H1 (cell line): ENCODE measurements at regions not wholly inside any gene's neighbourhood (a gene's known extent, or its start where the extent isn't known, plus 50 kb on each side); places are given as distances from the start of the nearest gene placed in this dataset.

ENCODE experiments used
- CTCF ChIA-PET: fragments of 300-600 bp; sonication (Branson Sonifier 250); formaldehyde crosslinking; loops from one replicate; lab custom pipeline; 2021; ENCODE audit not compliant: partially characterized antibody; lab: Charles Lee
- POLR2A ChIA-PET: fragments of 300-600 bp; sonication (Branson Sonifier 250); formaldehyde crosslinking; loops from one replicate; lab custom pipeline; 2021; ENCODE audit warnings: inconsistent platforms; ENCODE audit not compliant: partially characterized antibody; lab: Charles Lee
- DNase-seq, 2 experiments: peaks; one replicate each; pipeline versions ENCODE4 v3.0.0 to v3.0.0-alpha.2; 2010 to 2022; ENCODE audit warnings: low spot score in 2 of 2, low read depth in 1 of 2, mixed read lengths in 1 of 2
- FAIRE-seq: peaks from 2 replicates; lab custom pipeline; 2011; peaks lifted over from hg19 to GRCh38; lab: Jason Lieb, UNC
- H2AFZ ChIP-seq: 2 replicates; pipeline ENCODE4 v1.8.1; 2012; ENCODE audit warnings: low read length, inconsistent platforms
- H2AK5ac ChIP-seq: 2 replicates; pipeline ENCODE4 v1.6.1; 2013; ENCODE audit warnings: low read depth, low read length
- H2BK120ac ChIP-seq: replicated peaks from 2 replicates; pipeline ENCODE3; 2013; ENCODE audit warnings: low read depth, low read length, inconsistent platforms
- H2BK12ac ChIP-seq: 2 replicates; pipeline ENCODE4 v1.6.1; 2013; ENCODE audit warnings: low read depth, low read length
- H2BK15ac ChIP-seq: 2 replicates; pipeline ENCODE4 v1.6.1; 2013; ENCODE audit warnings: low read length
- H2BK20ac ChIP-seq: 2 replicates; pipeline ENCODE4 v1.6.1; 2013; ENCODE audit warnings: low read length
- H2BK5ac ChIP-seq: 2 replicates; pipeline ENCODE4 v1.6.1; 2013; ENCODE audit warnings: low read depth, low read length
- H3K14ac ChIP-seq: 2 replicates; pipeline ENCODE4 v1.6.1; 2013; ENCODE audit warnings: inconsistent platforms; ENCODE audit not compliant: insufficient read length
- H3K18ac ChIP-seq: 2 replicates; pipeline ENCODE4 v1.6.1; 2013; ENCODE audit warnings: low read length; ENCODE audit errors: extremely low read depth
- H3K23ac ChIP-seq: 2 replicates; pipeline ENCODE4 v1.6.1; 2013; ENCODE audit warnings: inconsistent platforms; ENCODE audit not compliant: insufficient read length
- H3K23me2 ChIP-seq: 2 replicates; pipeline ENCODE4 v1.6.1; 2013; ENCODE audit warnings: low read depth, low read length
- H3K27ac ChIP-seq: 2 replicates; pipeline ENCODE4 v1.6.1; 2011; ENCODE audit warnings: low read depth, low read length, inconsistent platforms
- H3K27me3 ChIP-seq, 4 experiments: replicated peaks in 1 of 4; 1 replicate in 1 of 4; 2 replicates in 3 of 4; pipeline versions ENCODE4 v1.6.1 to v1.8.1; 2011 to 2013; ENCODE audit warnings: low read length in 3 of 4, mild to moderate bottlenecking in 3 of 4, inconsistent platforms in 2 of 4, mixed read lengths in 2 of 4, moderate library complexity in 1 of 4; ENCODE audit not compliant: control insufficient read depth in 3 of 4, insufficient read depth in 3 of 4; ENCODE audit errors: extremely low read depth in 1 of 4
- H3K36me3 ChIP-seq, 4 experiments: 2 replicates each; pipeline versions ENCODE4 v1.6.1 to v1.8.1; 2011 to 2013; ENCODE audit warnings: mild to moderate bottlenecking in 4 of 4, low read length in 3 of 4, moderate library complexity in 2 of 4, control low read depth in 1 of 4, inconsistent platforms in 1 of 4; ENCODE audit not compliant: insufficient read depth in 4 of 4, control insufficient read depth in 2 of 4
- H3K4ac ChIP-seq: replicated peaks from 2 replicates; pipeline ENCODE3; 2013; ENCODE audit warnings: low read length, low read depth, mixed read lengths, inconsistent platforms; ENCODE audit not compliant: insufficient read length
- H3K4me1 ChIP-seq, 4 experiments: replicated peaks in 1 of 4; 1 replicate in 1 of 4; 2 replicates in 3 of 4; pipeline versions ENCODE4 v1.6.1 to v1.8.1; 2011 to 2013; ENCODE audit warnings: low read length in 3 of 4, inconsistent platforms in 2 of 4, mixed read lengths in 1 of 4; ENCODE audit not compliant: insufficient read depth in 4 of 4, control insufficient read depth in 3 of 4
- H3K4me2 ChIP-seq, 2 experiments: 2 replicates each; pipeline versions ENCODE4 v1.6.1 to v1.8.1; 2011 to 2013; ENCODE audit warnings: low read depth in 2 of 2, low read length in 2 of 2, control low read depth in 1 of 2, inconsistent platforms in 1 of 2, mild to moderate bottlenecking in 1 of 2; ENCODE audit not compliant: insufficient read depth in 1 of 2
- H3K4me3 ChIP-seq, 4 experiments: fragments of 200-600, 300-600 bp in 1 of 4; sonication (generic), shearing (Covaris generic), sonication (Bioruptor Twin) in 1 of 4; 2 replicates each; pipeline versions ENCODE4 v1.5.1 to v1.8.1; 2011 to 2016; ENCODE audit warnings: low read length in 4 of 4, low read depth in 3 of 4, control low read depth in 2 of 4, inconsistent platforms in 2 of 4, mild to moderate bottlenecking in 2 of 4, mixed read lengths in 1 of 4, moderate library complexity in 1 of 4; ENCODE audit not compliant: insufficient read depth in 2 of 4; ENCODE audit errors: extremely low read depth in 1 of 4
- H3K56ac ChIP-seq: replicated peaks from 2 replicates; pipeline ENCODE3; 2013; ENCODE audit warnings: low read depth, mild to moderate bottlenecking, mixed read lengths, low read length, inconsistent platforms; ENCODE audit not compliant: insufficient read length
- H3K79me1 ChIP-seq: 2 replicates; pipeline ENCODE4 v1.6.1; 2013; ENCODE audit warnings: low read depth, low read length, control low read depth
- H3K79me2 ChIP-seq, 2 experiments: 2 replicates each; pipeline versions ENCODE4 v1.6.1 to v1.8.1; 2012 to 2013; ENCODE audit warnings: low read length in 2 of 2, mild to moderate bottlenecking in 2 of 2, inconsistent platforms in 1 of 2; ENCODE audit not compliant: insufficient read depth in 2 of 2, control insufficient read depth in 1 of 2
- H3K9ac ChIP-seq, 4 experiments: replicated peaks in 1 of 4; 1 replicate in 1 of 4; 2 replicates in 3 of 4; pipeline versions ENCODE4 v1.6.1 to v1.8.1; 2011 to 2013; ENCODE audit warnings: low read depth in 3 of 4, low read length in 3 of 4, control low read depth in 2 of 4, mild to moderate bottlenecking in 2 of 4, moderate library complexity in 2 of 4, inconsistent platforms in 1 of 4; ENCODE audit errors: extremely low read depth in 1 of 4
- H3K9me3 ChIP-seq, 2 experiments: 2 replicates each; pipeline versions ENCODE4 v1.6.1 to v1.8.1; 2012 to 2013; ENCODE audit warnings: mild to moderate bottlenecking in 2 of 2, moderate library complexity in 2 of 2, control low read depth in 1 of 2, inconsistent platforms in 1 of 2, low read depth in 1 of 2, low read length in 1 of 2, mixed read lengths in 1 of 2; ENCODE audit not compliant: insufficient read depth in 2 of 2
- H4K20me1 ChIP-seq, 2 experiments: replicated peaks in 1 of 2; 2 replicates each; pipeline versions ENCODE3 to v1.8.1; 2011 to 2013; ENCODE audit warnings: inconsistent platforms in 2 of 2, low read length in 2 of 2, mild to moderate bottlenecking in 1 of 2; ENCODE audit not compliant: insufficient read depth in 2 of 2, control insufficient read depth in 1 of 2
- H4K5ac ChIP-seq: 2 replicates; pipeline ENCODE4 v1.6.1; 2013; ENCODE audit warnings: low read length, low read depth, mixed read lengths, inconsistent platforms; ENCODE audit not compliant: insufficient read length
- H4K8ac ChIP-seq: 2 replicates; pipeline ENCODE4 v1.8.0; 2013; ENCODE audit warnings: mild to moderate bottlenecking, moderate library complexity, low read length, inconsistent platforms; ENCODE audit not compliant: insufficient read depth; ENCODE audit errors: extremely low read depth
- H4K91ac ChIP-seq: replicated peaks from 2 replicates; pipeline ENCODE3; 2013; ENCODE audit warnings: low read length, mixed read lengths, inconsistent platforms; ENCODE audit not compliant: insufficient read length
- EZH2 ChIP-seq: fragments of 200-600 bp; sonication (generic); IDR thresholded peaks from 2 replicates; pipeline ENCODE4 v1.7.1; 2012; ENCODE audit warnings: low read depth, mild to moderate bottlenecking, moderate library complexity, low read length, inconsistent platforms; ENCODE audit not compliant: severe bottlenecking
- HDAC6 ChIP-seq: IDR thresholded peaks from one replicate; pipeline ENCODE4 v1.7.1; 2012; ENCODE audit warnings: low read depth, mild to moderate bottlenecking, inconsistent platforms, low read length, moderate library complexity
- JUND ChIP-seq: IDR thresholded peaks from 2 replicates; pipeline ENCODE4 v1.6.1; 2011; ENCODE audit warnings: mild to moderate bottlenecking, improper control_type of control experiment, low read length
- NRF1 ChIP-seq: IDR thresholded peaks from 2 replicates; pipeline ENCODE4 v1.6.1; 2011; ENCODE audit warnings: mild to moderate bottlenecking, low read depth, low read length, improper control_type of control experiment
- POU5F1 ChIP-seq: IDR thresholded peaks from 2 replicates; pipeline ENCODE4 v1.6.1; 2011; ENCODE audit warnings: low read depth, mild to moderate bottlenecking, low read length, moderate library complexity
- RAD21 ChIP-seq, 2 experiments: IDR thresholded peaks in 1 of 2; conservative IDR thresholded peaks in 1 of 2; 2 replicates each; pipeline ENCODE4 v1.6.1; 2011; ENCODE audit warnings: low read depth in 2 of 2, low read length in 2 of 2, improper control_type of control experiment in 1 of 2, inconsistent platforms in 1 of 2, mild to moderate bottlenecking in 1 of 2, moderate library complexity in 1 of 2
- SUZ12 ChIP-seq: fragments of 200-600 bp; sonication (generic); IDR thresholded peaks from 2 replicates; pipeline ENCODE4 v1.6.1; 2012; ENCODE audit warnings: mild to moderate bottlenecking, inconsistent platforms, low read length, moderate library complexity, mixed read lengths
- ZNF274 ChIP-seq: IDR thresholded peaks from 2 replicates; pipeline ENCODE4 v1.7.0; 2012; ENCODE audit warnings: low read length, borderline replicate concordance; ENCODE audit errors: extremely low read depth
- WGBS, 2 experiments: shearing (Covaris generic) in 1 of 2; methylation state at CpG; one replicate each; pipeline versions ENCODE4 v1.1.6 to v1.1.7; 2013 to 2015; ENCODE audit warnings: low lambda C conversion rate in 2 of 2, mixed read lengths in 2 of 2, inconsistent platforms in 1 of 2, low coverage in 1 of 2, missing lambda C conversion rate in 1 of 2; ENCODE audit not compliant: insufficient replicate concordance in 2 of 2, insufficient coverage in 1 of 2, insufficient read length in 1 of 2; ENCODE audit errors: extremely low coverage in 1 of 2, missing lambda C conversion rate in 1 of 2; 5-methylcytosine and 5-hydroxymethylcytosine counted together
- TF ChIP-seq, protein P1 (sequence below), 3 experiments: IDR thresholded peaks; 1 replicate in 2 of 3; 2 replicates in 1 of 3; pipeline versions ENCODE4 v1.5.1 to v1.6.1; 2011; ENCODE audit warnings: low read length in 3 of 3, mild to moderate bottlenecking in 3 of 3, inconsistent platforms in 2 of 3, low read depth in 1 of 3, moderate library complexity in 1 of 3; ENCODE audit not compliant: insufficient read depth in 1 of 3; ENCODE audit errors: control extremely low read depth in 1 of 3

DNA sequence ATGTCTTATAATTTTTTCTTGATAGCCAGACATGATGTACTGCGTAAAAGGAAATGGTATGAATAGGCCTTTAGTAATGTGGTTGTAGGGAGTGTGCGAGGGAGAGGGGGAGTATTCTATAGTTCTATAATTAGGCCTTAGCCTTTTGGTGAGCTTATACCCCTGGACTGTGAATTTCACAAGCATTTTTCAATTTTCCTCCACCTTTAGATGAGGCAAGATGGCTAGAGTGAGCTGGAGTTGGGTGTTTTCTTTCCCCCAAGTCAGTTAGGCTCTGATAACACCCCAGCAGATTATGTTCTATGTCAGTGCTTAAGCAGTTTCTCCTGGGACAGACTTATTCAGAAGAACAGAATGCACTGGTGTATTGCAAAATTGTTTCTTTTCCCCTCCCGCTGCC lies 210.2 kb upstream of the NPY2R start:
- H3K27me3 ChIP-seq: no peaks in the 10 kb centered on the region
- H3K36me3 ChIP-seq: no peaks in the 10 kb centered on the region
- H3K23ac ChIP-seq: no peak overlapping the region
- H3K27ac ChIP-seq: no peak overlapping the region
- H3K4me3 ChIP-seq: no peak overlapping the region
- no peaks in the 10 kb centered on the region for H3K23me2 ChIP-seq
- no peak overlapping the region for H3K4ac ChIP-seq
- no peaks in the 10 kb centered on the region for H3K79me1 ChIP-seq
- no peak overlapping the region for H2BK120ac ChIP-seq
- H3K56ac ChIP-seq: no peak overlapping the region
- no peak overlapping the region for H2BK20ac ChIP-seq
- no peak overlapping the region for H2AFZ ChIP-seq
- FAIRE-seq (no peak), DNase-seq (no peak)
- H3K18ac ChIP-seq: no peak overlapping the region
- no peaks in the 10 kb centered on the region for H3K9me3 ChIP-seq
- no peaks in the 10 kb centered on the region for H4K20me1 ChIP-seq
- H4K8ac ChIP-seq: no peak overlapping the region
- ChIA-PET POLR2A (no interaction called here), CTCF (interaction anchor here (1.1 to 2.0 kb wide), 4 partner anchors 16 to 355 kb away, joined by 3 to 7 read pairs (median 4); no protein-coding TSS in a partner anchor)
- H2BK12ac ChIP-seq: no peak overlapping the region
- no peaks in the 10 kb centered on the region for H3K79me2 ChIP-seq
- WGBS, 2 experiments: 94% methylated on average over 3 of the region's 3 CpGs; no CpG with 5 or more reads in 1 of the 2 experiments
- H2BK5ac ChIP-seq: no peak overlapping the region
- H3K4me2 ChIP-seq: no peak overlapping the region
- H4K91ac ChIP-seq: no peak overlapping the region
- H3K9ac ChIP-seq: no peak overlapping the region
- H2BK15ac ChIP-seq: no peak overlapping the region
- H3K4me1 ChIP-seq: no peaks in the 10 kb centered on the region
- H2AK5ac ChIP-seq: no peak overlapping the region
- no peak overlapping the region for H4K5ac ChIP-seq
- no peak overlapping the region for H3K14ac ChIP-seq
- TF ChIP-seq SUZ12 (no peak), RAD21 (IDR thresholded peaks at IDR 0.05 in 1 of 2, conservative IDR thresholded peaks at IDR 0.05 in 1 of 2; ENCODE audit: low read depth in 2 of 2, low read length in 2 of 2) (no peak), EZH2 (no peak), POU5F1 (no peak), NRF1 (no peak), ZNF274 (no peak), HDAC6 (no peak), JUND (no peak)
- TF ChIP-seq, protein P1, sequence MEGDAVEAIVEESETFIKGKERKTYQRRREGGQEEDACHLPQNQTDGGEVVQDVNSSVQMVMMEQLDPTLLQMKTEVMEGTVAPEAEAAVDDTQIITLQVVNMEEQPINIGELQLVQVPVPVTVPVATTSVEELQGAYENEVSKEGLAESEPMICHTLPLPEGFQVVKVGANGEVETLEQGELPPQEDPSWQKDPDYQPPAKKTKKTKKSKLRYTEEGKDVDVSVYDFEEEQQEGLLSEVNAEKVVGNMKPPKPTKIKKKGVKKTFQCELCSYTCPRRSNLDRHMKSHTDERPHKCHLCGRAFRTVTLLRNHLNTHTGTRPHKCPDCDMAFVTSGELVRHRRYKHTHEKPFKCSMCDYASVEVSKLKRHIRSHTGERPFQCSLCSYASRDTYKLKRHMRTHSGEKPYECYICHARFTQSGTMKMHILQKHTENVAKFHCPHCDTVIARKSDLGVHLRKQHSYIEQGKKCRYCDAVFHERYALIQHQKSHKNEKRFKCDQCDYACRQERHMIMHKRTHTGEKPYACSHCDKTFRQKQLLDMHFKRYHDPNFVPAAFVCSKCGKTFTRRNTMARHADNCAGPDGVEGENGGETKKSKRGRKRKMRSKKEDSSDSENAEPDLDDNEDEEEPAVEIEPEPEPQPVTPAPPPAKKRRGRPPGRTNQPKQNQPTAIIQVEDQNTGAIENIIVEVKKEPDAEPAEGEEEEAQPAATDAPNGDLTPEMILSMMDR (IDR thresholded peaks at IDR 0.05; ENCODE audit: control extremely low read depth in 1 of 3, insufficient read depth in 1 of 3, low read depth in 1 of 3, low read length in 3 of 3): no peak
